Activated naive CD4-positive, alpha-beta T cell treated with Interleukin-2 at 50 U/mL for 16 hours (primary cell): ENCODE measurements at regions not wholly inside any gene's neighbourhood (a gene's known extent, or its start where the extent isn't known, plus 50 kb on each side); places are given as distances from the start of the nearest gene placed in this dataset.
A peak's percentile ranks its signal among the peaks of the same experiment; 100 is the strongest.

Experiments used
- DNase-seq: peaks from one replicate; pipeline ENCODE4 v3.0.0-alpha.2; 2020

DNA sequence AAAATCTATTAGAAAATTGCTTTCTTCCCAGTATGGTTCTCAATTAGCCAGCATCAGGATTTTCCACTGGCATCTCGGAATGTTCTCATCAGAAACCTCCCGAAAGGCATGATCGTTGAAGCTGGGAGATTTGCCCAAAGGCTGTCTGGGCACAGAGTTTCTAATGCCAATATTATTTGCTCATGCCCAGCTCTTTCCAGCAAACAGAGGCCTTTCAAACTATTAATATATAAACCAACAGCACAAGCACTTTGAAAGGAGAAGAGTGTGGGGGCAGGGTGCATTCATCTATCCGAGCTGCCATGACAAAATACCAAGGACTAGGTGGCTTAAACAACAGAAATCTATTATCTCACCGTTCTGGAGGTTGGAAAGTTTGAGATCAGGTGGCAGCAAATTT, 88.3 kb upstream of the MSX1 start:
- no peak for DNase-seq

DNA sequence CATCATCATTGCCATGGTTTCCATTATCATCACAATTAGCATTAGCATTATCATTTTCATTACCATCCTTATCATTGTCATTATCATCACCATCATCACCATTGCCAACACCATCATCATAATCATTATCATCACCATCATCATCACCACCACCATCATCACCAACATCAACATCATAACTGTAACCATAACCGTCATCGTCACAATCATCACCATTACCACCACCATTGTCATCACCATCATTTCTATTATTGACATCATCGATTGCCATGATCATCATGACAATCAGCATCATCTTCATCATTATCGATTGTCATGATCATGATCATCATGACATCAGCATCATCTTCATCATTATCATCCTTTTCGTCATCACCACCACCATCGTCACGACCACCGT, 88.9 kb upstream of the MSX1 start:
- no peak for DNase-seq

DNA sequence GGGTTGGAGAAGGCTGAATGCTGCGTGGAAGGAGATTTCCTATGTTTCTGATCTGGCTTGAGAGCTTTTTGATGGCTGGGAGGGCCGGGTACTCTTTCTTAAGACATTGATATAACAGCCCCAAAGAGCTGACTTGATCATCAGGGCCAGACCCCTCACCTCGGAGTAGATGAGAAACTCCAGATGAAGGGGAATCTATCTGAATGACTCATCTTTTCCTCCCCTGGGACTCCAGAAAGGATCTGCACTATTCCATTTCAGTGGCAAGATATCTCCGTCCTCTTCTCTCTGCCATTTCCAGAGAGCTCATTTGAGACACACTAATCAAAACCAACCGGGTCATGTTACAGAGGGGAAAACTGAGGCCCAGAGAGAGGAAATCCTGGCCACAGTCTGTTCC, 92.9 kb upstream of the MSX1 start:
- DNase-seq, result no peak

DNA sequence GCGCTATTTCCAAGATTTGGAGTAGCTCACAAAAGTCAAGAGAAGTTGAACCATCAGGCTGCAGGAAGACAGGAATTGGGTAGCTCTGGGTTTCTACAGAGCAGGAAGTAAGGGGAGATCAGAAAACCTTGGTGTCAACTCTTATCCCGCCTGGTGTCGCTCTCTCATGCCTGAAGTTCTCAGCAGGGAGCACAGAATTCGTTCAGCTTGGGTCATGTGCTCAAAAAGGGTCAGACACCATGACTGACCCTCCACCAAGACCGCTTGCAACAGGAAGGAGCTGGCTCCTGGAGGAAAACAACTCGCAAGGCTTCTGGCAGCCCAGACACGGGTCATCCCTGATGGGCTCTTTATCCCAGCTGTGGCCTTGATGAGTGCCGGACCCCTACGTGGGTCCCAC, 93.7 kb upstream of the MSX1 start:
- DNase-seq, result no peak

GRCh38 chr4:4764558-4764905, 94.9 kb upstream of the MSX1 start:
- no peak for DNase-seq

GRCh38 chr4:4763822-4764557, 95.5 kb upstream of the MSX1 start:
- DNase-seq, result no peak

- peak; percentile 14 for DNase-seq
Observed at GRCh38 chr4:4762909-4763821, 96.3 kb upstream of the MSX1 start.

- DNase-seq, result no peak
Observed at GRCh38 chr4:4762300-4762699, 97.2 kb upstream of the MSX1 start.

- DNase-seq, result no peak
Observed at GRCh38 chr4:4761128-4761982, 98.1 kb upstream of the MSX1 start.

- no peak for DNase-seq
Observed at GRCh38 chr4:4759883-4760282, 99.6 kb upstream of the MSX1 start.

DNA sequence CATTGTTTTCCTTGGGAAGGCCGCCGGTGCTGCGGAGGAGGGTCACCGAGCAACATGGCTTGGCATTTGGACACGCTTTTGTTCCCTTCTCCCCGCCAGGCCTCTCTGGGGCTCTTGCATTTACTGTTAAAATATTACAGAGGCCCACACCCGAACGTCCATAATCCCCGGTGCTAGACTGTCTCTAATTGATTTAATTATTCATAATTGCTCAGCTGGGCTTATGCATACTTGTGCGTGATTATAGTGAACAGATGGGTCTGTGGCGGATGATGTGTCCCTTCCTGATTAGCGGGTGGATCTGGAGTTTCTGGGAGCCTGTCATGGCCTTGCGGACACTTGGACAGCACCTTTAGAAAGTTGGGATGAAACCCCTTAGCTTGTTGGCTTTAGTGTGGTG, 100.2 kb upstream of the MSX1 start:
- no peak for DNase-seq

DNA sequence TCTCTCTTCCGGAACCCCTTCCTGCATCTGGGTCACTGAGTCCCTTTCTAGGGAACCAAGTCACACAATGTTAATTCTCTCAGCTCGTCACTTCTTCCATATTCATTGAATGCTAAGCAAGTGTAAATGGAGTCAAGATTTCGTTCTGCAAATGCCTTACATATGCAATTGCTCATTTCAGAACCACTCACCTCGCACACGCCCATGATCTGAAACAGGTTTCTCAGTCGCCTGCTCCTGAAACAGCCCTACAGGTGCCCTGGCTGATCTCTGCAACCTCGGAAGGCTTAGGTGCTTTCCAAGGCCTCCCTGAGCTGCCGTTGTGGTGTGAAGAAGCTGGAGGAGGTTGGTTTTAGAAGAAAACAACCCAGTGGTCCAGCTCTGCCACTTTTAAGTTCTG, 100.8 kb upstream of the MSX1 start:
- no peak for DNase-seq

DNA sequence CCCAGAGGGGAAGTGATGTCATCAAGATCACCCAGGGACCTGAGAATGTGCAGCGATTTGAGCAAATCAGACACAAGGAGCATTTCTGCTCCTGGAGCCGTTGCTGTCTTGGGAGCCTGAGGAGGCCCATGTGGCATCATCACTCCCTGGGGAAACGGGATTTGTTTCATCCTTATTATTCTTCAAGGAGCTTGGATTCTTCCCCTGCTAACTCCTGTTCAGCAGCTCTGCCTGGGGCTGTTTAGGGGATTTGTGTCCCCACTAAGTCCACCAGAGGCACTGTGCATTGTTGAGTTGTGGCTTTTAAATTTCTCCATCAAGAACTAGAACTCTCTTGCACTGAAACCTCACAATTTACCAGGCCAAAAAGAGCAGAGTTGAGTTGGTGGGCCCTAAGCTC, 104.2 kb upstream of the MSX1 start:
- DNase-seq, result no peak

- no peak for DNase-seq
Observed at GRCh38 chr4:4754641-4755040, 104.8 kb upstream of the MSX1 start.

DNA sequence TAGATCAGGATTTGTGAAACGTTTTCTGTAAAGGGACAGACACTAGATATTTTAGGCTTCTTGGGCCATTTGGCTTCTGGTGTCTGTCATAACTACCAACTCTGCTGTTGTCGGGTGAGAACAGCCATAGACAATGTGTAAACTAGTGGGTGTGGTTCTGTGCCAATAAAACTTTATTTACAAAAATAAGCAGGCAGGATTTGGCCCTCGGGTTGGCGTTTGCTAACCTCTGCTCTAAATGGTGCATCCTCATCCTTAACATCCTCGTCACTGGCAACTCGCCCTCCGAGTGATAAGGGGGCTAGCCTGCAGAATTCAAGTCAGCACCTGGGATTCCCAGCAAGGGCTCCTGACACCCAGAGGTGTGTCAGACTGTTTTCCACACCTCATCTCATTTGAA, 105.8 kb upstream of the MSX1 start:
- DNase-seq, result no peak

DNA sequence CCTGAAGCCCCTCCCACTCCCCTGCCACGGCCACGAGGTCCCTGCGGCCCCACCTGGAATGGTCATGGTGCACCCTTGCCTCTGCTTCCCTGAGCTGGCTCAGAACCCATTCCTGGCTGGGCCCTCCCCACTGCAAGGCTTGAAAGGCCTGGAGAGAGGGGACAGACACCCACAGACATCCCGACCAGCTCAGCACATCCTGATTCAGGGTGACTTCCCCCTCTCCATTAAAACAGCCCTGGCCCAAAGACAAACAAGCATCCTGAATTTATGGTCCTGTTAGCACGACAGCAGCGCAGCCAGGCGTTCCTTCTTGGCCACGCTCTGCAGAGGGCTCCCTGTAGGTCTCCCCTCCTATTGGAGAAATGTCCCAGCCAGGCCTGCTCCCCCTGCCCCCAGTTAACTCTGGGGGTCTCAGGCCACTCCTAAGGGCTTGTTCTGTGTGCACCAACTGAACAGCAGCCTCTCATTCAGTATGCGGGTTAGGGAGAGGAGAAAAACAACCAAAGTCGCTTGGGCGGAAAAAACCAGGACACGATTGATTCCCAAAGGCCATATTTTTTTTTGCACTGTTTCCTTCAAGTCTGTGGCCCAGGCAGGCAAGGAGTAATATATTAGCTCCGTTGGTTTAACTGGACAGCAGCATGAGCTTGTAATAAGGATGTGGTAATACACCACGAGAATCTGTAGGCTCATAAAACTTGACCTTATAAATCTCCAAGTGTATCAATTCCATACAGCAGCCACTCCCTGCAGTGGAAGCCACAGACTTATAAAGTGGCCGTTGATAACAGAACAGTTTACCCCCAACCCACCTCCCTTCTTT, 106.7 kb upstream of the MSX1 start:
- no peak for DNase-seq

- DNase-seq, result no peak
Observed at GRCh38 chr4:4752025-4752424, 107.4 kb upstream of the MSX1 start.

DNA sequence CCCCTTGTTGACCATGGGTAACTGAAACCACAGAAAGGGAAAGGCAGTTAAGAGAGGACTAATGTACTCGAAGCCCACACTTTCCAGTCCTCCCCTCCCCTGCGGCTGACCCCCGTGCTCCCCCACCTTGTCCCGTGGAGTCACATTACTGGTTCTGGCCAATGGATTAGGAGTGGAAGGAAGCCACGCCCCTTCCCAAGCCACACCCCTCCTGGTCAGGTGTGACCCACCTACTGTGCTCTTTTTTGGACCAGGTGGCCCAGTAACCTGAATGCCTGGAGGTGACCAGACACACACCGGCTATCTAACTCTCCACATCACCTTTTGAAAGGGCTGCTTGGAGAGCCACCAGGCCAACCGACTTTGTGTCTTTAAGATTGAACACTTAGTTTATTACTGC, 109.3 kb upstream of the MSX1 start:
- no peak for DNase-seq

DNA sequence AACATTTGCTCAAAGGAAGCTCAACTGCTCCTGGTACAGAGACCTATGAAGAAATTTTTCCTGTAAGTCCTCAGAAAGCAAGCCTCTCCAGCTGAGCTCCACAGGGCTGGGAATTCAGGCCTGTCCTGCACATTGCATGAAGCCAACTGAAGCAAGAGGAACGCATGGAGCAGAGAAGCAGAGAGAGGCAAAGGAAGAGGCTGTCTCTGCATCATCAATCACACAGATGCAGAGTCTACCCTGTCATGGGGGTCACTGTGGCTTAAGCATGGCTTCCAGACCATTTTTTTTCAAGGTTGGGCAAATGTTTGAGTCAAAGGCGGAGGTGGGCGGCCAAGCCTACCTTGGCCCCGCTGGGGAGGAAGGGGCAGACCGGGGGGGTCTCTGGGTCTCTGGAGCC, 110.3 kb upstream of the MSX1 start:
- no peak for DNase-seq

DNA sequence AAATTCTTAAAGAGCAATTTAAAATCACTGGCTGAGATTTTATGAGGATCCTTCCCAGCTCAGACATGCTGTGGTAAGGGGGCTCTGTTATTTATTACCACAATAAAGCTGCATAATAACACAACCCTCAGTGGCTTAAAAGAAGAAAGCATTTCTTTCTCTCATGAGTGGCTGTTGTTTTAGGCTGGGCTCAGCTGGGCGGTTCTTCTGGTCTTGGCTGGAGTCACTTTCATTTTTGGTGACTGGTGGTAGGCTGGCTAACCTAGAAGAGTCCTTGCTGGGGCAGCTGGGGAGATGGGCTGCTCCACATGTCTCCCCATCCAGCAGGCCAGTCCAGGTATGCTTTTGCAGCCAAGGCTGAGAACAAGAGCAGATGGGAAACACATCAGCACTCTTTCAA, 113.0 kb upstream of the MSX1 start:
- DNase-seq, result no peak

DNA sequence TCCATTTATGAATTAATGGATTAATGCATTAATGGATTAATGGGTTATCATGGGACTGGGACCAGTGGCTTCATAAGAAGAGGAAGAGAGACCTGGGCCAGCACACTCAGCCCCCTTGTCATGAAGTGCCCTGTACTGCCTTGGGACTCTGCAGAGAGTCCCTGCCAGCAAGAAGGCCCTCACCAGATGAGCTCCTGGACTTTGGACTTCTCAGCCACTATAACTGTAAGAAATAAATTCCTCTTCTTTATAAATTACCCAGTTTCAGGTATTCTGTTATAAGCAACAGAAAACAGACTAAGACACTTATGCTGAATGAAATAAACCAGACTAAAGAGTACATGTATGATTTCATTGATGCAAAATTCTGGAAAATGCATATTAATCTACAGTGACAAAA, 119.4 kb upstream of the MSX1 start:
- DNase-seq, result no peak

DNA sequence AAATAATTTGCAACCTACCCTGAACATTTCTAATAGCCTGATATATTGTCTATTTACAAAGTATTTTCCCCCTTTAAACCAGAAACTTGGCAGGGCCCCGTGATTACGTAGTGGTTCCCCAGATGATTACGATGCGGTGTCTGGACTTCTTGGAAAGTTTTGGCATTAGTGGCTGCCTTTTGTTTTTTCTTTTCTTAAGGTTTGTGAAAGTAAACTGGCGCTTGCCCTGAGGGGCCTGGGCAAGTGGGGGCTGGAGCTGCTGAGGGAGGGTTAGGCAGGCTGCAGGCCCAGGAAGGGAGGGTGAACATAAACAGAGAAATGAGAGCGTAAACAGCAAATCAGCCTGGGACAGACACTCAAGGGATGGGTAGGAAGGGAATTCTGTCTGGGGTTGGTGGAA, 123.6 kb upstream of the MSX1 start:
- DNase-seq, result no peak
